Right atrium auricular region (tissue), 2 donors: ENCODE measurements at regions not wholly inside any gene's neighbourhood (a gene's known extent, or its start where the extent isn't known, plus 50 kb on each side); places are given as distances from the start of the nearest gene placed in this dataset.

ENCODE experiments used
- DNase-seq: peaks from one replicate; pipeline ENCODE4 v3.0.0-alpha.2; 2019; ENCODE audit warnings: low spot score
- H3K27ac ChIP-seq, 2 donors: fragments of 200-600 bp; sonication (generic); 1 replicate in 1 of 2; 2 replicates in 1 of 2; pipeline ENCODE4 v1.5.1; 2016 to 2019
- H3K27me3 ChIP-seq, 2 donors: fragments of 200-600 bp; sonication (generic); one replicate each; pipeline versions ENCODE4 v1.5.1 to v1.6.0; 2017 to 2019
- H3K36me3 ChIP-seq: fragments of 200-600 bp; sonication (generic); one replicate; pipeline ENCODE4 v1.5.1; 2016
- H3K4me1 ChIP-seq, 2 donors: fragments of 200-600 bp; sonication (generic); one replicate each; pipeline versions ENCODE4 v1.5.1 to v1.6.0; 2017 to 2019
- H3K4me3 ChIP-seq, 2 donors: fragments of 200-600 bp; sonication (generic); 1 replicate in 1 of 2; 2 replicates in 1 of 2; pipeline ENCODE4 v1.5.1; 2017 to 2019; ENCODE audit warnings: mild to moderate bottlenecking in 1 of 2, moderate library complexity in 1 of 2
- H3K9me3 ChIP-seq, 2 donors: fragments of 200-600 bp; sonication (generic); one replicate each; pipeline ENCODE4 v1.5.1; 2019
- TF ChIP-seq, protein P1 (sequence below), 2 donors: fragments of 200-600 bp; sonication (generic); IDR thresholded peaks; one replicate each; pipeline ENCODE4 v1.5.1; 2019; ENCODE audit warnings: antibody characterized with exemption in 2 of 2

GRCh38 chrX:123081776-123082175 lies 102.3 kb upstream of the GRIA3 start:
- Histone ChIP-seq H3K27me3 (no peaks in the 10 kb centered on the region), H3K36me3 (no peaks in the 10 kb centered on the region), H3K9me3 (peaks cover 0 to 10% of the 10 kb centered on the region in 2 donors), H3K4me3 (no peak overlapping the region), H3K4me1 (no peaks in the 10 kb centered on the region), H3K27ac (no peak overlapping the region)
- no peak for DNase-seq
- TF ChIP-seq, protein P1, sequence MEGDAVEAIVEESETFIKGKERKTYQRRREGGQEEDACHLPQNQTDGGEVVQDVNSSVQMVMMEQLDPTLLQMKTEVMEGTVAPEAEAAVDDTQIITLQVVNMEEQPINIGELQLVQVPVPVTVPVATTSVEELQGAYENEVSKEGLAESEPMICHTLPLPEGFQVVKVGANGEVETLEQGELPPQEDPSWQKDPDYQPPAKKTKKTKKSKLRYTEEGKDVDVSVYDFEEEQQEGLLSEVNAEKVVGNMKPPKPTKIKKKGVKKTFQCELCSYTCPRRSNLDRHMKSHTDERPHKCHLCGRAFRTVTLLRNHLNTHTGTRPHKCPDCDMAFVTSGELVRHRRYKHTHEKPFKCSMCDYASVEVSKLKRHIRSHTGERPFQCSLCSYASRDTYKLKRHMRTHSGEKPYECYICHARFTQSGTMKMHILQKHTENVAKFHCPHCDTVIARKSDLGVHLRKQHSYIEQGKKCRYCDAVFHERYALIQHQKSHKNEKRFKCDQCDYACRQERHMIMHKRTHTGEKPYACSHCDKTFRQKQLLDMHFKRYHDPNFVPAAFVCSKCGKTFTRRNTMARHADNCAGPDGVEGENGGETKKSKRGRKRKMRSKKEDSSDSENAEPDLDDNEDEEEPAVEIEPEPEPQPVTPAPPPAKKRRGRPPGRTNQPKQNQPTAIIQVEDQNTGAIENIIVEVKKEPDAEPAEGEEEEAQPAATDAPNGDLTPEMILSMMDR (IDR thresholded peaks at IDR 0.05): no peak

GRCh38 chrX:123083924-123084323 lies 100.2 kb upstream of the GRIA3 start:
- H3K9me3 ChIP-seq: peaks cover 0 to 10% of the 10 kb centered on the region in 2 donors

GRCh38 chrX:123084797-123085196 lies 99.3 kb upstream of the GRIA3 start:
- Histone ChIP-seq H3K27ac (no peak overlapping the region), H3K36me3 (no peaks in the 10 kb centered on the region), H3K9me3 (peaks cover 0 to 10% of the 10 kb centered on the region in 2 donors), H3K4me3 (no peak overlapping the region), H3K27me3 (no peaks in the 10 kb centered on the region), H3K4me1 (no peaks in the 10 kb centered on the region)
- no peak for DNase-seq
- TF ChIP-seq, protein P1 (IDR thresholded peaks at IDR 0.05): no peak

More at GRCh38 chrX:123083924-123084323, 100.2 kb upstream of the GRIA3 start:
- no peak for DNase-seq
- Histone ChIP-seq H3K27me3 (no peaks in the 10 kb centered on the region), H3K36me3 (no peaks in the 10 kb centered on the region), H3K4me1 (no peaks in the 10 kb centered on the region), H3K4me3 (no peak overlapping the region), H3K27ac (no peak overlapping the region)
- TF ChIP-seq, protein P1 (IDR thresholded peaks at IDR 0.05): no peak

DNA sequence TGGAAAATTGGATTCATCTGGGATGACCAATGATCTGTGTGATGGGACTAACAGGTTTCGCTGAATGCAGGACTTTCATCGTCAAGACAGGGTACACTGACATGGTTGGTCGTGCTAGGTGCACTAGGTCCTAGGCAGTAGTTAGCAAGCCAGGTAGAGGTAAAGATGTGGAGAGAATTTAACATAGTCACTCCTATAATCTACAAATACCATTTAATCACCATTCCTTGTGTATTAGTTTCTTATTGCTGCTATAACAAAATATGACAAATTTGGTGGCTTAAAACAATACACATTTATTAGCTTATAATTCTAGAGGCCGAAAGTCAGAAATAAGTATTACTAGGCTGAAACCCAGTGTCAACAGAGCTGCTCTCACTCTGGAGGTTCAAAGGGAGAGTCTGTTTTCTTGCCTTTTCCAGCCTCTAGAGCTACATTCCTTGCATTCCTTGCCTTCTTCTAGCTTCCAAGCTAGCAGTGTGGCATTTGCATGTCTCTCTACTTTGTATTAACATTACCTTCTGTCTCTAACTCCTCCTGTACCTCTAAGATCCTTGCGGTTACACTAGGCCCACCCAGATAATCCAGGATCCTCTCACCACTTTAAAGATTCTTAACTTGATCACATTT lies 98.7 kb upstream of the GRIA3 start:
- H3K4me1 ChIP-seq: no peaks in the 10 kb centered on the region
- no peak overlapping the region for H3K27ac ChIP-seq
- H3K9me3 ChIP-seq: peaks cover 0 to 10% of the 10 kb centered on the region in 2 donors
- no peak for DNase-seq
- H3K36me3 ChIP-seq: no peaks in the 10 kb centered on the region
- TF ChIP-seq, protein P1 (IDR thresholded peaks at IDR 0.05): no peak
- H3K27me3 ChIP-seq: no peaks in the 10 kb centered on the region
- no peak overlapping the region for H3K4me3 ChIP-seq

GRCh38 chrX:123086768-123087167 lies 97.3 kb upstream of the GRIA3 start:
- Histone ChIP-seq H3K4me3 (no peak overlapping the region), H3K27ac (no peak overlapping the region), H3K4me1 (no peaks in the 10 kb centered on the region), H3K36me3 (no peaks in the 10 kb centered on the region), H3K9me3 (peaks cover 0 to 10% of the 10 kb centered on the region in 2 donors), H3K27me3 (no peaks in the 10 kb centered on the region)
- DNase-seq: no peak
- TF ChIP-seq, protein P1 (IDR thresholded peaks at IDR 0.05): no peak

- TF ChIP-seq, protein P1 (IDR thresholded peaks at IDR 0.05): no peak
Observed at GRCh38 chrX:123087326-123087725, 96.8 kb upstream of the GRIA3 start.

More at GRCh38 chrX:123087326-123087725, 96.8 kb upstream of the GRIA3 start:
- Histone ChIP-seq H3K9me3 (peaks cover 0 to 10% of the 10 kb centered on the region in 2 donors), H3K27me3 (no peaks in the 10 kb centered on the region), H3K4me1 (no peaks in the 10 kb centered on the region), H3K4me3 (no peak overlapping the region), H3K36me3 (no peaks in the 10 kb centered on the region), H3K27ac (no peak overlapping the region)
- no peak for DNase-seq
